Suprapubic skin (tissue), 4 donors: ENCODE measurements at regions not wholly inside any gene's neighbourhood (a gene's known extent, or its start where the extent isn't known, plus 50 kb on each side); places are given as distances from the start of the nearest gene placed in this dataset.

Experiments
- CTCF ChIP-seq, 2 donors: fragments of 200-600 bp in 1 of 2; fragments of 450-650 bp in 1 of 2; sonication (generic) in 1 of 2; IDR thresholded peaks; one replicate each; pipeline ENCODE4 v1.5.1; 2016 to 2019; ENCODE audit warnings: antibody characterized with exemption in 2 of 2, mild to moderate bottlenecking in 1 of 2, moderate library complexity in 1 of 2
- EP300 ChIP-seq: sonication (generic); formaldehyde crosslinking; IDR thresholded peaks from one replicate; pipeline ENCODE4 v1.6.1; 2017; ENCODE audit warnings: antibody characterized with exemption
- POLR2A ChIP-seq, 2 donors: fragments of 450-650 bp; IDR thresholded peaks; one replicate each; pipeline ENCODE4 v1.6.1; 2017; ENCODE audit warnings: antibody characterized with exemption in 2 of 2, mild to moderate bottlenecking in 2 of 2, moderate library complexity in 2 of 2
- POLR2AphosphoS5 ChIP-seq, 3 donors: sonication (generic); formaldehyde crosslinking; IDR thresholded peaks; one replicate each; pipeline ENCODE4 v1.6.1; 2017; ENCODE audit warnings: antibody characterized with exemption in 3 of 3

DNA sequence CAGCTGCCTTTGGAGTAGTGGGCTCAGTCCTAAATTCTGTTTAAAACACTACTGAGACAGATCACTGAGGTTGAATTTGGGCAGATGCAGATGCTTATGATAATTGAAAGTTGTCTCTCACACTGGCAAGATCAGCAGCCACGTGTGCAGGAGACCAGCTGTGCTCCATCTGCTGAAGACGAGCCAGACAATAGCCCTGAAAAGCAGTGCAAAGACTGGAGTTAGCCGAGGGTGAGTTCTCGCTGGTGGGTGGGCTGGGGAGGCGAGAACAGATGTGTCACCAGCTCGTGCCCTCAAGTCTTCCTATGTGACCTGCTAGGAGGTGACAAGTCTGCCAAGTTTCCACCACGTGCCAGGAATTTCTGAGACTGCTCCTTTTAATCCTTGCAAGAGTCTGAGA, 661.3 kb upstream of the B3GAT1 start:
- TF ChIP-seq POLR2A (IDR thresholded peaks at IDR 0.05) (no peak), CTCF (IDR thresholded peaks at IDR 0.05) (no peak), EP300 (no peak), POLR2AphosphoS5 (IDR thresholded peaks at IDR 0.05) (no peak)
